Thyroid gland (tissue), 4 donors: ENCODE measurements at regions not wholly inside any gene's neighbourhood (a gene's known extent, or its start where the extent isn't known, plus 50 kb on each side); places are given as distances from the start of the nearest gene placed in this dataset.

ENCODE experiments used
- DNase-seq, 2 donors: peaks; one replicate each; pipeline ENCODE4 v3.0.0-alpha.2; 2019
- H3K27ac ChIP-seq, 3 donors: fragments of 200-600 bp; sonication (generic); 1 replicate in 2 of 3; 2 replicates in 1 of 3; pipeline ENCODE4 v1.5.1; 2016 to 2019; ENCODE audit warnings: mild to moderate bottlenecking in 1 of 3, moderate library complexity in 1 of 3
- H3K27me3 ChIP-seq: fragments of 200-600 bp; sonication (generic); one replicate; pipeline ENCODE4 v1.5.1; 2019
- H3K36me3 ChIP-seq, 2 donors: fragments of 200-600 bp; sonication (generic); one replicate each; pipeline ENCODE4 v1.5.1; 2016 to 2019
- H3K4me1 ChIP-seq, 2 donors: fragments of 200-600 bp; sonication (generic); one replicate each; pipeline ENCODE4 v1.5.1; 2017 to 2019
- H3K4me3 ChIP-seq, 3 donors: fragments of 200-600 bp; sonication (generic); replicated peaks in 1 of 3; 1 replicate in 2 of 3; 2 replicates in 1 of 3; pipeline ENCODE4 v1.5.1; 2016; ENCODE audit warnings: mild to moderate bottlenecking in 1 of 3
- H3K9me3 ChIP-seq: fragments of 200-600 bp; sonication (generic); one replicate; pipeline ENCODE4 v1.5.1; 2017
- POLR2A ChIP-seq, 2 donors: fragments of 450-650 bp; IDR thresholded peaks; one replicate each; pipeline ENCODE4 v1.6.1; 2017; ENCODE audit warnings: antibody characterized with exemption in 2 of 2, mild to moderate bottlenecking in 2 of 2, moderate library complexity in 1 of 2
- WGBS, 2 donors: methylation state at CpG; one replicate each; pipeline ENCODE4 v1.1.5; 2017; 5-methylcytosine and 5-hydroxymethylcytosine counted together
- intact Hi-C: fragments of 100-400 bp; cut with DNase I; formaldehyde crosslinking; loops from one replicate; pipeline ENCODE4 v1.15.1; 2023
- TF ChIP-seq, protein P1 (sequence below), 6 experiments: fragments of 200-600 bp in 3 of 6; fragments of 450-650 bp in 3 of 6; sonication (generic) in 3 of 6; IDR thresholded peaks; one replicate each; pipeline ENCODE4 v1.5.1; 2016 to 2019; ENCODE audit warnings: antibody characterized with exemption in 6 of 6, mild to moderate bottlenecking in 2 of 6, inconsistent platforms in 1 of 6, moderate library complexity in 1 of 6

DNA sequence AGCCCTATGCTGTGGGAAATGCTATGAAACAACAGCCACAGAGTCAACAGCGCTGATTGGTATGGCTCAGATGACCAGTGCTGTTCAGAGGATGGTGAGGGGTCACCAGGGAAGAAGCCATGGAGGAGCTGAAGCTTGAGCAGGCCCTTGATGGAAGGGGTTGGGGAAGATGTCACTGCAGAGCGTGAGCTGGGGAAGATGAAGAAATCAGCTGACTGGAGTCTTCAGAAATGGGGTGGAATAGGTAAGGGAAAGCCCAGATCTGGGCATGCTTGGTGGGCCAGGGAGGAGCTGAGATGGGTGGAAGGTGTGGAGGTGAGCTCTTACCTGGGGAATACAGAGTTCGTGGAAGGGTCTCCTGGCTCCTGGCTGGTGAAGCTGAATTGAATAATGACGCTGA lies 105.4 kb upstream of the PLET1 start:
- Histone ChIP-seq H3K4me3 (no peak overlapping the region), H3K27me3 (no peaks in the 10 kb centered on the region), H3K36me3 (no peaks in the 10 kb centered on the region), H3K9me3 (no peaks in the 10 kb centered on the region), H3K27ac (no peak overlapping the region), H3K4me1 (no peaks in the 10 kb centered on the region)
- TF ChIP-seq, protein P1, sequence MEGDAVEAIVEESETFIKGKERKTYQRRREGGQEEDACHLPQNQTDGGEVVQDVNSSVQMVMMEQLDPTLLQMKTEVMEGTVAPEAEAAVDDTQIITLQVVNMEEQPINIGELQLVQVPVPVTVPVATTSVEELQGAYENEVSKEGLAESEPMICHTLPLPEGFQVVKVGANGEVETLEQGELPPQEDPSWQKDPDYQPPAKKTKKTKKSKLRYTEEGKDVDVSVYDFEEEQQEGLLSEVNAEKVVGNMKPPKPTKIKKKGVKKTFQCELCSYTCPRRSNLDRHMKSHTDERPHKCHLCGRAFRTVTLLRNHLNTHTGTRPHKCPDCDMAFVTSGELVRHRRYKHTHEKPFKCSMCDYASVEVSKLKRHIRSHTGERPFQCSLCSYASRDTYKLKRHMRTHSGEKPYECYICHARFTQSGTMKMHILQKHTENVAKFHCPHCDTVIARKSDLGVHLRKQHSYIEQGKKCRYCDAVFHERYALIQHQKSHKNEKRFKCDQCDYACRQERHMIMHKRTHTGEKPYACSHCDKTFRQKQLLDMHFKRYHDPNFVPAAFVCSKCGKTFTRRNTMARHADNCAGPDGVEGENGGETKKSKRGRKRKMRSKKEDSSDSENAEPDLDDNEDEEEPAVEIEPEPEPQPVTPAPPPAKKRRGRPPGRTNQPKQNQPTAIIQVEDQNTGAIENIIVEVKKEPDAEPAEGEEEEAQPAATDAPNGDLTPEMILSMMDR (IDR thresholded peaks at IDR 0.05), result no peak
- no peak for TF ChIP-seq POLR2A (IDR thresholded peaks at IDR 0.05)
- no peak for DNase-seq
- intact Hi-C loops, result no loop called here
- WGBS, 2 donors, result 95 to 96% methylated on average over 4 of the region's 4 CpGs

DNA sequence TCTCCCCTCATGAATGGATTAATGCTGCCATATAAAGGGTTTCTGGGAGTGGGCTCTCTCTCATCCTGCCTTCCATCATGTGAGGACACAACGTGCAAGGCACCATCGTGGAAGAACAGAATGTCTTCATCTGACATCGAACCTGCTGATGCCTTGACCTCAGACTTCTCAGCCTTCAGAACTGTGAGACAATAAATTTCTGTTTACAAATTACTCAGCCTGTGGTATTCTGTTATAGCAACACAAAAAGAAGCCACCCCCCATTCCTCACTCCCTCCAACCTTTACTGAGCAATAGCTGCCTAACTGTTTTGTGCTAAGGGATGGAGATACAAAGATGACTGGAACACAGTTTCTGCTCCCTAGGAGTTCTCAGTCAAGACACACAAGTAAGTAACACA lies 106.1 kb upstream of the PLET1 start:
- H3K9me3 ChIP-seq, result no peaks in the 10 kb centered on the region
- WGBS, 2 donors, result 94 to 98% methylated on average over 3 of the region's 3 CpGs
- H3K4me3 ChIP-seq, result no peak overlapping the region
- no peaks in the 10 kb centered on the region for H3K4me1 ChIP-seq
- no peak for TF ChIP-seq POLR2A (IDR thresholded peaks at IDR 0.05)
- TF ChIP-seq, protein P1 (IDR thresholded peaks at IDR 0.05), result no peak
- H3K27me3 ChIP-seq, result no peaks in the 10 kb centered on the region
- H3K27ac ChIP-seq, result no peak overlapping the region
- intact Hi-C loops, result no loop called here
- DNase-seq, result no peak
- no peaks in the 10 kb centered on the region for H3K36me3 ChIP-seq

DNA sequence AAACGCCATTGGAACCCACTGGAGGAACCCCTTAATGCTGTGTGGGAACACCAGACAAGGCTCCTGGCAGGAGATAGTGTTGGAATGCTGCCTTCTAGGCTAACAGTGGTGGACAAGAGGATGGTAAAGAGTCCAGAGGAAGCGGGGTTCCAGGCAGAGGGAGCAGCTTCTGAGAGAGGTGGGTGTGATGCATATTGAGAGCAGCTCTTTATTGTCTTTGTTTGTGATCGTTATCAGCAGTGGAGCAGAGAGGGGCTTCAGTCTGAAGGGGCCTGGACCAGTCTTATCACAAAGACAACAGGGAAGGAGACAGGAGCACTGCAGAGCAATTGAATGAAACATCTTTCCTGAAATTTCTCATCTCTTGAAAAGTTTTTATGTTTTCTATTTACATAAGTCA lies 106.8 kb upstream of the PLET1 start:
- Histone ChIP-seq H3K27ac (no peak overlapping the region), H3K4me1 (no peaks in the 10 kb centered on the region), H3K36me3 (no peaks in the 10 kb centered on the region), H3K4me3 (no peak overlapping the region), H3K9me3 (no peaks in the 10 kb centered on the region), H3K27me3 (no peaks in the 10 kb centered on the region)
- WGBS, 2 donors, result 58 to 64% methylated on average over 3 of the region's 3 CpGs
- no peak for DNase-seq
- TF ChIP-seq, protein P1 (IDR thresholded peaks at IDR 0.05), result no peak
- TF ChIP-seq POLR2A (IDR thresholded peaks at IDR 0.05), result no peak
- intact Hi-C loops, result no loop called here

DNA sequence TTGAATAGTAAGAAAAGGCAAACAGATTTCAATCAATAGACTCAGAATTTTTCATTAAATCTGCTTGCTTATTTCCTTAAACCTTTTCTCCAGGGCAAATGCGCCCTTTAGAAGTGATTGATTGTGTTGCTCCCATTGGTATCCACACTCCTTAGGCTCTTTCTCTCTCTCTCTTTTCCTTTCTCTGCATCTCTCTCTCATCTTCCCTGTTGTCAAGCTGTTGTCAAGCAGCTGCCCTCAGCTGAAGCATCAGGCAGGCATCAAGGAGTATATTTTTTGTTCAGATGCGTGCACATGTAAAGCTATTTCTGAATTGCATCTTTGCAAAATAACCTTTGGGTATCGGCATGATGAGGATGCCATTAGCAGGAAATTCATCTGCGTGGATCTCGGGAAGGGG lies 107.2 kb upstream of the PLET1 start:
- no peaks in the 10 kb centered on the region for H3K36me3 ChIP-seq
- H3K27ac ChIP-seq, result no peak overlapping the region
- H3K27me3 ChIP-seq, result no peaks in the 10 kb centered on the region
- DNase-seq, result no peak
- H3K4me1 ChIP-seq, result no peaks in the 10 kb centered on the region
- intact Hi-C loops, result no loop called here
- 89 to 92% methylated on average over 5 of the region's 5 CpGs for WGBS, 2 donors
- TF ChIP-seq, protein P1 (IDR thresholded peaks at IDR 0.05), result no peak
- no peak for TF ChIP-seq POLR2A (IDR thresholded peaks at IDR 0.05)
- H3K4me3 ChIP-seq, result no peak overlapping the region
- H3K9me3 ChIP-seq, result no peaks in the 10 kb centered on the region

DNA sequence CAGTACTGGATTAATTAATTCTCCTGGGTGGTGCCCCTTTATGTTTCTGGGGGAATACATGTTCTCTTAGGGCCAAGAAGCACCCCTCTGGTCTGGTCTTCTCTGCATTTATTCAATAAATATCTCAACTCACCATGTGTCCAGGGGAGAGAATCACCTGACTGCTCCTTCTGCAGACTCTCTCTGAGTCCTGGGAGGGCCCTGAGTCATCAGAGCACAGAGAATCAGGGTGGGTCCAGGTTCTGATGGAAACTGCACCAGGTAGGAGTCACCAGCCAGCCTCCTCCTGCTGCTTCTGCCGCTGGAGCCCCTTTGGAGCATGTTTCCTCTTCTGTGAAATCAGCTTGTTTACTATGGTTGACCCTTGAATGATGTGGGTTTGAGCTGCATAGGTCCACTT lies 107.7 kb upstream of the PLET1 start:
- intact Hi-C loops, result no loop called here
- no peaks in the 10 kb centered on the region for H3K9me3 ChIP-seq
- no peaks in the 10 kb centered on the region for H3K27me3 ChIP-seq
- H3K27ac ChIP-seq, result no peak overlapping the region
- no peak overlapping the region for H3K4me3 ChIP-seq
- DNase-seq, result no peak
- WGBS, 2 donors, result 67 to 75% methylated on average over 1 of the region's 1 CpG
- TF ChIP-seq POLR2A (IDR thresholded peaks at IDR 0.05), result no peak
- TF ChIP-seq, protein P1 (IDR thresholded peaks at IDR 0.05), result no peak
- no peaks in the 10 kb centered on the region for H3K4me1 ChIP-seq
- no peaks in the 10 kb centered on the region for H3K36me3 ChIP-seq
